Activated naive CD4-positive, alpha-beta T cell treated with anti-CD3 and anti-CD28 coated beads, Interleukin-2, amount 50 U/mL, for 24 hours (primary cell): ENCODE measurements at regions not wholly inside any gene's neighbourhood (a gene's known extent, or its start where the extent isn't known, plus 50 kb on each side); places are given as distances from the start of the nearest gene placed in this dataset.

Source experiments
- H3K27ac Mint-ChIP-seq: one replicate; pipeline ENCODE4 v1.8.0; 2021; ENCODE audit warnings: mild to moderate bottlenecking, mixed read lengths
- H3K27me3 Mint-ChIP-seq: one replicate; pipeline ENCODE4 v1.8.0; 2021; ENCODE audit warnings: mixed read lengths
- H3K36me3 Mint-ChIP-seq: one replicate; pipeline ENCODE4 v1.8.0; 2021; ENCODE audit warnings: mixed read lengths
- H3K4me1 Mint-ChIP-seq: one replicate; pipeline ENCODE4 v1.8.0; 2021; ENCODE audit warnings: mixed read lengths
- H3K4me3 Mint-ChIP-seq: one replicate; pipeline ENCODE4 v1.8.0; 2021; ENCODE audit warnings: mild to moderate bottlenecking, mixed read lengths
- H3K9me3 Mint-ChIP-seq: one replicate; pipeline ENCODE4 v1.8.0; 2021; ENCODE audit warnings: mixed read lengths

DNA sequence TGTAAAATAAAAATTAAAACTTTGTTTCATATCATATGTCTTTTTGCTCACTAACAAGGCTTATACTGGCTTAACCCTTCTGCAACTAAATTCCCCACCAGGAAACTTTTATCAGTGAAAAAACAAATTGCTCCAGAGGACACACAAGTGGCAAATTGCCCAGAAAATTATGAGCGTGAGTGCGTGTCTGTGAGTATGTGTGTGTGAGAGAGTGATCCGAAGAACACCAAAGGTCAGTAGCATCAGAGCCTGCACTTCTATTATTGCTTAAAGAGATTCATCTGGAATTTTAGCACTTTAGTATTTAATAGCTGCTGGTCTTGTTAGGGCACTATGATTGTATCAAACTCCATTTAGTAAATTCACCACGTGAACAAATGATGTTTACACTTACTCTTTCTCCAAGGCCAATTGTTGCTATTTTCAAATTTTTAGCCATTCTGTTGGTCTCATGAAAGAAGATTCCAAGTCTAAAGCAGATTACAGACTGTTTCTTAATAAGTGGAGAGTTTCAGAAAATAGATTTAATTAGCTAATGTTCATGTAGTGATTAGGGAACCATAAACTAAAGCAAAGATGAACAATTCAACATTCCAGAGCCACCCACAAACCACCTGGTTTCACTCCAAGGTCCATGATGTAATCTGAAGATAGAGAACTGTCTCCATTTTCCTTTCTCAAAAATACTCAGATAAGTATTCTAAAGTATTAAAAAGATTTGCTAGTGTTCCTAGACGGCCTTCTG lies 91.1 kb upstream of the IL12A start:
- no peaks in the 10 kb centered on the region for H3K9me3 Mint-ChIP-seq
- H3K27ac Mint-ChIP-seq = no peak overlapping the region
- no peaks in the 10 kb centered on the region for H3K4me1 Mint-ChIP-seq
- peaks cover 4% of the 10 kb centered on the region for H3K27me3 Mint-ChIP-seq
- H3K4me3 Mint-ChIP-seq = no peak overlapping the region
- no peaks in the 10 kb centered on the region for H3K36me3 Mint-ChIP-seq

DNA sequence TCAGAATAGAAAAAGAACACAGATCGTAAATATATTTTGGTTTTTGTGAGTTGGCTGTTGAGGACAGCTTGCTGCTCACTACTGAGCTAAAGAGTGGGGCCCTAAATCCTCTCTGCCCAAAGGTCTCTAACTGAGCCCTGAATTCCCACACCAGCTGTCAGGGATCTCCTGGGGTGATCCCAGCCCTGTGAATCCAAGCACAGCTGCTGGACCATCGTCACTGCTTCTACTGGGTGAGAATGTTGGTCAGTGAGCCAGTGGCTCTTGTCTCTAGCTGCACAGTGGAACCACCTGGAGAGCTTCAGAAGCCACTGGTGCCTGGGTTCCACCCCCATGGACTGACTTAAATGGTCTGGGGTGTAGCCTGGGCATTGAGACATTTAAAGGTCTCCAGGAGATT lies 90.5 kb upstream of the IL12A start:
- Mint-ChIP-seq H3K4me1 (no peaks in the 10 kb centered on the region), H3K27ac (no peak overlapping the region), H3K9me3 (no peaks in the 10 kb centered on the region), H3K36me3 (no peaks in the 10 kb centered on the region), H3K27me3 (peaks cover 4% of the 10 kb centered on the region), H3K4me3 (no peak overlapping the region)

DNA sequence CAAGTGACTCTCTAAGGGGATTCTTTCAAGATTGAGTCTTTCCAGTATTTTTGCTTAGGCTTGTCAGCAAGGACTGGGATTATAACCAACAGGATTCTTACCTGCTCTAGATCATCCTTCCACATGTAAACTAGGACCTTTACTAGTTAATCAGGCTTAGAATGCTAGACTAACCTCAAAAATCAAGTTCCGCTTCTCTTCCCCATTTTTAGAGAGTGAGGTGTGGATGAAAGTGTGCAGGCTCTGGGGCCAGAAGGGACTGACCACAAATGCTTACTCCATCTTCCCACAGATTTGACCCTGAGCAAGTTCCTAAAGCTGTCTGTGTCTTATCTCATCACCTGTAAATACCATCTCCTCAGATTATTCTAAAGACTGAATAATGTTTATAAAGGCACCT lies 89.5 kb upstream of the IL12A start:
- no peak overlapping the region for H3K27ac Mint-ChIP-seq
- H3K27me3 Mint-ChIP-seq = peaks cover 4% of the 10 kb centered on the region
- H3K4me1 Mint-ChIP-seq = no peaks in the 10 kb centered on the region
- H3K36me3 Mint-ChIP-seq = no peaks in the 10 kb centered on the region
- no peak overlapping the region for H3K4me3 Mint-ChIP-seq
- no peaks in the 10 kb centered on the region for H3K9me3 Mint-ChIP-seq

DNA sequence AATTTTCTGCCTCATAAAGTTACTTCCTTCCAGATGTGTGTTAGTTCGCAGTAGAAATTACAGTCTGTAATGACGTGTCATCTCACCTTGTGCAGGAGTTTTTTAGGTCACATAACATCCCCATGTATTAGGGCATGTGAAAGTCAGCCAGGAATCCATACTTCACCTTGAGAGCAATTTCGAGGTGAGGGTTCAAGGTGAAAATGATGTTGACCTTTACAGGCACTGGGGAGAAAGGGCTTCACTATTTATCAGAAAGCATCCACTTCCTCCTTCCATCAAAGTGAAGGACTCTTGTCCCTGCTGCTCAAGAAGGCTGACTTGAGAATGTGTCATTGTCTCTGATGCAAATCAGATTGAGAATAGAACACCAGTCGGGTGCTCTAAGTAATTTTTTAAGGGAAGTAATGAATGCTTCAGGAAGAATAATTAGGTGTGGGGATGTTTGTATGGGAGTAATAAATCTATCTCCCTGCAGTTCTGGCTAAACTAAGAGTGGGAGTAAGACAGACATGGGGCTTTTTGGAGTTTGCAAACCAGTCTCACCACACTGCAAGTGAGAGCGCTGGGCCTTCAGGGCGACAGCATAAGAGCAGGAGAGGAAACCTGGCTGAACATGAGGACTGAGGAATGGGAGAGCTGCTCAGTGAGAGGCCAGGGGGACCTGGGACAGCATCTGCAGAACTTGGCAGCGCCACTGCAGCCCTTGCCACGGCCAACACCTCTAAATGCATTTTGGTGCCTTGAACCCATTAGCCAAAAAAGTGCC lies 85.9 kb upstream of the IL12A start:
- Mint-ChIP-seq H3K36me3 (no peaks in the 10 kb centered on the region), H3K9me3 (no peaks in the 10 kb centered on the region), H3K27me3 (peaks cover 6% of the 10 kb centered on the region), H3K4me1 (no peaks in the 10 kb centered on the region), H3K27ac (no peak overlapping the region), H3K4me3 (no peak overlapping the region)

DNA sequence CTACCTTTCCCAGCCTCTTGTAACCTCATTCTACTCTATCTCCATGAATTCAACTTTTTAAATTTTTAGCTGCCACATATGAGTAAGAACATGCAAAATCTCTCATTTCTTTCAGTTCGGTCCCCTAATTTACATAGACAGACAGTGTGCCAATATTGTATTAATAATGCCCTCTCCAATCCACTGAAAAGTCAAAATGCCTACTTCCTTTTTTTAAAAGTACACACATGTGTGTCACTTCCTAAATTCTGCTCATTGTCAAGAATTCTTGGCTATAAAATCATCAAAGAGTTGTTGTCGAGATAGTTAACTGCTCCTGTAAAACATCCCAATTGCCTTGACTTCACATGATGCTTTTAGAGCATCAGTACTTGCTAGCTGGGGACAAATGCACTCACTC lies 84.2 kb upstream of the IL12A start:
- Mint-ChIP-seq H3K4me3 (no peak overlapping the region), H3K4me1 (no peaks in the 10 kb centered on the region), H3K9me3 (no peaks in the 10 kb centered on the region), H3K27ac (no peak overlapping the region), H3K36me3 (no peaks in the 10 kb centered on the region), H3K27me3 (peaks cover 6% of the 10 kb centered on the region)

DNA sequence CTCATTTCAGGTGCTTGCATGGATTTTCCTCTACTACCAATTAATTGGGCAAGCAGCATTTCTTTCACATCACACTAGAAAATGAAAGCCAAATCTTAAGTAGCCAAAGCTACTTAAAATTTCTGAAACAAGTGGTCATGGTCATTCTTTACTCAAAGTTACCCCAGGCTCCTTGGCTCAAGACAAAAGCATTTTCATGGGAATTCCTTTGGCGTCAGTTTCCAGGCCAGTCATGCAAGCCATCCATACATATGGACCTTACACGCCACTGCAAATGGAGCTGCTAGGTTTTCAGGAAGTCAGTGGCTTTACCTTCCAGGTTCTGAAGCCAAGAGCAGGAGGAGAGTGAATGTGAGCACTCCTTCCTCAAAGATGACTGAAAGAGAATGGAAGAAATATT lies 83.7 kb upstream of the IL12A start:
- H3K36me3 Mint-ChIP-seq = no peaks in the 10 kb centered on the region
- H3K4me3 Mint-ChIP-seq = no peak overlapping the region
- H3K4me1 Mint-ChIP-seq = no peaks in the 10 kb centered on the region
- peaks cover 5% of the 10 kb centered on the region for H3K27me3 Mint-ChIP-seq
- H3K9me3 Mint-ChIP-seq = no peaks in the 10 kb centered on the region
- no peak overlapping the region for H3K27ac Mint-ChIP-seq

DNA sequence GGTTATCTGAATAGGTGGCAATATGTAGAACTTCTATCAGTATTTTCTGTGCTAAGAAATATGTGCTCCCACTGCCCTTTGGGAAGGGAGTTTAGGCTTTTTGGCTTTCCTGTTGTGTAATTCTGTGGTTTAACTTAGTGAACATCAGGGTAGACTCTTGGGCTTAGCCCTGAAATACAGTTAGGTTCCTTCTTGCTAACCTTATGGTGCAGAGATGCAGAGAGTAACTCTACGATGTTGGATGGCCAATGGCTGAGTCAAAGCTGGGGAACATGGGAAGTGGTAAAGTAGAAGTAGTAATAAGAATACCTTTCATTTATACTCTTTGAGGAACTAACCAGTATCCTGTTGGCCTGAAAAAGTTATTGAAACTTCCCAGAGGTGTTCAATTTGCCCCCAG lies 80.8 kb upstream of the IL12A start:
- Mint-ChIP-seq H3K4me1 (peaks cover 12% of the 10 kb centered on the region), H3K27ac (no peak overlapping the region), H3K9me3 (no peaks in the 10 kb centered on the region), H3K27me3 (peaks cover 5% of the 10 kb centered on the region), H3K36me3 (no peaks in the 10 kb centered on the region), H3K4me3 (no peak overlapping the region)

DNA sequence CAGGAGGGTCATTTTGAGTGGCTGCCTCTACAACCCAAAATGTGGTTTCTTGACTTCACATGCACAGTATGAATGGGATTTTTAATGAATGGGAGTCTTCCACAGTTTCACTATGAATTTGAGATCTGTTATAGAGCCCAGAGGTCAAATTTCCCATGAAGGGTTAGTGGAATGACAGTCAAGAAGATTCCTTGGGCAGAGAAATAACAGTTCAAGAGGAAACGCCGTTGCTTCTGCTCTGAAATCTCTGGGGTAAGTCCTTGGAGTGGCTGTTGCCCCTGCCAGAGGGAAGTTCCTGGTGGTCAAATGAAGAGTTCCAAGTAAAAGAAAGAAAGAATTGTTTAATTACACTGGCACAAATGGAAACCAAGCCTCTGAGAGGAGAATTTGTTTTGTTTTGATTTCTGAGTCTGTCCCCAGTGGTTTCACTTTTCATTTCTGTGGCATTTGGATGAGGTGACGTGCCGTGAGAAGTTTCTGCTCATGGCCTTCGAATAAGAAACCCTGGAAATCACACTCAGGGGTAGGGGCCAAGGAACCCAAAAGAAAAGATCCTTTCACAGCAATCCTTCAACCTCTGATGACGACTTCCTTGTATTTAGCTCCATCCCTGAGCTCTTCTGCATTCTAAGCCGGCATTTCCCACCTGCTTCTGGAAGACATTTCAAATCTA lies 77.5 kb upstream of the IL12A start:
- Mint-ChIP-seq H3K36me3 (no peaks in the 10 kb centered on the region), H3K4me1 (peaks cover 12% of the 10 kb centered on the region), H3K27me3 (peaks cover 2% of the 10 kb centered on the region), H3K9me3 (no peaks in the 10 kb centered on the region), H3K27ac (peak overlapping the region; percentile 4), H3K4me3 (peak overlapping the region; percentile 43)

DNA sequence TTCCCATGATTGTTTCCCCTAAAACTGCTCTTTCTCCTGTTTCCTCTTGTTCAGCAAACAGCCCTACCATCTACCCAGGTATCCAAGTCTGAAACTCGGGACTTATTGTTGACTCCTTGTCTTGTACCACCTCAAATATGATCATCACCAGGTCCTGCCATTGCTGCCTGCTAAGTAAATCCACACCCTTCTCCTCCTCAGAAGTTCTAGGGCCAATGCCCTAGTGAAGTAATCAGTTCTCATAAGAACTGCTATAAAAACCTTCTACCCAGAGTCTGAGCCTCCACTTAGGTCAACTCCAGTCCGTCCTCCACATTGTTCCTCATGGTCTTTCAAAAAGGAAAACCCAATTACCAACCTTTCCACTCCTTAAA lies 77.0 kb upstream of the IL12A start:
- H3K36me3 Mint-ChIP-seq = no peaks in the 10 kb centered on the region
- H3K27me3 Mint-ChIP-seq = peaks cover 2% of the 10 kb centered on the region
- H3K4me1 Mint-ChIP-seq = peaks cover 12% of the 10 kb centered on the region
- no peaks in the 10 kb centered on the region for H3K9me3 Mint-ChIP-seq
- H3K27ac Mint-ChIP-seq = peak overlapping the region; percentile 4
- peak overlapping the region; percentile 43 for H3K4me3 Mint-ChIP-seq

DNA sequence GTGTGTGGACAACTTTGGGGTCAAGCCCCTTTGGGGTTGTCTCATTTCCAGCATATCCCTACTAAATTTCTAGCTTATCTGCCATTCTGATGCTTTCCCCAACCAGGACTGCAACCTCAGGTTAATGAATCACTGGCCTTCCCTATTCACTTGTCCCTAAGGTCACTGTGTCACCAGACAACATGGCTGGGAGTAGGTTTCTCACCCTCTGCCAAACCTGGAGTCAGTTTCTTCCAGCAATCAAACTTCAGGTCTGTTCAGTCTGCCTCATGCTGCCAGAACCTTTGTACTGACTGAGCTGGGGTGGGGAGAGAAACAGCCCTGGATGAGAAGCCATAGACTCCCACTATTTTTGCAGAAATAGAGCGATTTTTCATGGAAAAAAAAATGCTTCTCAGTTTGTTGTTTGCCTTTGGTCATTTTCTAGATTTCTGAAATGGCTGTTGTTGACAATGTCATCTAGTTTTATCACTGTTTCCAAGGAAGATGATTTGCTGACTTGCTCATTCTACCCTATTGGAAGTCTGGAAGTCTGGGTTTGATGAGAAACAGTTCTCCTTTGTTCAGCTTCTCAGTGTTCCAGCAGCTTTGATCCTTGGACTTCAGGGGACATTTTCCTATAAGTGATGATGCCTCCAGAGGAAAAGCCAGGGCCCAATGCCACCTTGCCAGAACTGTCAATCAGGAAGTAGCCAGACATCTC lies 74.8 kb upstream of the IL12A start:
- Mint-ChIP-seq H3K27ac (no peak overlapping the region), H3K9me3 (no peaks in the 10 kb centered on the region), H3K4me1 (peaks cover 12% of the 10 kb centered on the region), H3K36me3 (no peaks in the 10 kb centered on the region), H3K4me3 (no peak overlapping the region), H3K27me3 (peaks cover 2% of the 10 kb centered on the region)

DNA sequence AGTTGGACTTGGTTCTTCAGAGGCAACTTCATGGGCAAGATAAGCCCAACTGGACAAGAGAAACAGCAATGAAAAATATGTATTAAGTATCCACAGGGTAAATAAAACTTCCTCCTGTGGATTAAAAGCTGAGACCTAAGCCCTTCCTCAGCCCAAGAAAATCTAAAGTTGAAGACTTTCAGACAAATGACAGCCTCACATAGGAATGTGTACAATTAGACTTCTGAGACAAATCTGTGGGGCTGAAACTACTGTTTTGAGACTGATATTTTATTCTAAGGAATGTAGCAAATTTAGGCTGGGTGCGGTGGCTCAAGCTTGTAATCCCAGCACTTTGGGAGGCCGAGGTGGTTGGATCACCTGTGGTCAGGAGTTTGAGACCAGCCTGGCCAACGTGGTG lies 74.2 kb upstream of the IL12A start:
- Mint-ChIP-seq H3K9me3 (no peaks in the 10 kb centered on the region), H3K4me1 (peaks cover 12% of the 10 kb centered on the region), H3K36me3 (no peaks in the 10 kb centered on the region)

DNA sequence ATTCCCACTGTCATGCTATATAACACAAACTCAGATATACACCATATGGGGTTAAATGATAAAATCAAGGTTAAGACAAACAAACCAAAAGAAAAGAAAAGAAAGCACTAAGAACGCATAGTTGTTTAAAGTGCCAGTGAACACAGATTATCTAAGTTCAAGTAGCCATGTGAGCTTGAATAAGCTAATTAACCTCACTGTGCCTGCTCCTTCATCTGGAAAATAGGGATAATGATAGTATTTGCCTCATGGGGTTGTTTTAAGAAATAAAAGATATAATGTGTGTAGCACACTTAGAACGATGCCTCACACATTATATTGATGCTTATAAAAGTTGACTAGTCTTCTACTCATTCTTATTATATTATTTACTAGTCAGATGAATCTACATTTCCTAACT lies 72.6 kb upstream of the IL12A start:
- H3K4me1 Mint-ChIP-seq = peaks cover 10% of the 10 kb centered on the region
- H3K4me3 Mint-ChIP-seq = no peak overlapping the region
- no peaks in the 10 kb centered on the region for H3K36me3 Mint-ChIP-seq
- H3K9me3 Mint-ChIP-seq = no peaks in the 10 kb centered on the region
- H3K27me3 Mint-ChIP-seq = peaks cover 4% of the 10 kb centered on the region
- no peak overlapping the region for H3K27ac Mint-ChIP-seq

More for the DNA sequence above, 74.2 kb upstream of the IL12A start:
- Mint-ChIP-seq H3K27me3 (peaks cover 2% of the 10 kb centered on the region), H3K4me3 (no peak overlapping the region), H3K27ac (no peak overlapping the region)

DNA sequence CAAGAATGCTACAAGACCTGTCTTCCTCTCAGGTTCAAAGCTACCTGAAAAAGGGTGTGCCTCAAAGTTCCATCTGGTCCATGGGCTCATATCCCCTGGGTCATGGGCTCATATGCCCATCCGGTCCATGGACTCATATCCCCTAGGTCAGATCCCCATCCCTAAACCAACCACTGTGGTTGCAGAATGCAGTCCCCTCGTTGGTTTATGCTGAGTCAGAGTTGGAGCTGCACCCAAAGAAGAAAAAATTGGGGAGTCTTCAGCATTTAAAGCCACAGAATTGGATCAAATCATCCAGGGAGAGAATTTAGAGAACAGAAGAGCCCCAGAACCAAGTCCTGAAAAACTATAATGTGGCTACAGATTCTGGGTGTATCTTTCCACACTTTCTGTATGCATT lies 71.5 kb upstream of the IL12A start:
- H3K36me3 Mint-ChIP-seq = no peaks in the 10 kb centered on the region
- H3K27me3 Mint-ChIP-seq = peaks cover 4% of the 10 kb centered on the region
- H3K27ac Mint-ChIP-seq = no peak overlapping the region
- H3K4me3 Mint-ChIP-seq = no peak overlapping the region
- H3K9me3 Mint-ChIP-seq = no peaks in the 10 kb centered on the region
- H3K4me1 Mint-ChIP-seq = no peaks in the 10 kb centered on the region

DNA sequence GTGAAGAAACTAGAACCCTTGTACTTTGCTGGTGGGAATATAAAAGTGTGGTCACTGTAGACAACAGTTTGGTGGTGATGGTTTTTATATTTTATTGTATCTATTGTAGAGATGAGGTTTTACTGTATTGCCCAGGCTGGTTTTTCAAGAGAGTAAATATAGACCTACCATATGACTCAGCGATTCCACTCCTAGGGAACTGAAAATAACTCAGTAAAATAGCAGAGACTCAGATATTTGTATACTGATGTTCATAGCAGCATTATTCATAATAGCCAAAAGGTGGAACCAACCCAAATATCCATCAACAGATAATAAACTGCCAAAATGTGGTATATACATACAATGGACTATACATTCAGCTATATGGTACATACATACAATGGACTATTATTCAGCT lies 68.8 kb upstream of the IL12A start:
- no peaks in the 10 kb centered on the region for H3K4me1 Mint-ChIP-seq

DNA sequence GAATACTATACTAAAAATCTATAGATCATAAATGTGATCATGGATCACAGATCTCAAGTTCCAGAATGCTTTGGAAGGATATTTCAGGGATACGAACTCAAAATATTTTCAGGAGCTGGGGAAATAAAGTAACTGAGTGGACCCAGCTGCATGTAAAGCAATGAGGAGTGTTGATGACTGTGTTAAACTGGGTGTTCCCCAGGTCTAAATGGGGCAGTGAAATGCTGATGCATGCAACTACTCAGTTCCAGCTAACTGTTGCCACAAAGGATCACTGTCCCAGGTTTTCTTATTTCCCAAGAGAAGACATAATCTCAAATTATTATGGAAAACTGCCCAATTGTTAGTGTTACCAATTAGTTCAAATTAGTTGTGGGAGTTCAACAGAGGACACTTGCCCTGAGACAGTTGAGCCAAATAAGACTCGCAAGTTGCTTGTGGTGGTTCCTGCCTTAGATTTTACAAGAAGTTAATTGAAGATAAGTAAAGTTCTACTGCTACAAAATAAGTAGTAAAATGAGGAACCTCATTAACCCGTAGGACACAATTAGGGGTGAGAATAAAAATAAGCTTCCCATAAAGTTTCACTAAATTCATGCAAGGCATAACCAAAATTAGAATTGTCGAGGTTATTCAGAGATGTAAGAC lies 66.3 kb upstream of the IL12A start:
- Mint-ChIP-seq H3K4me1 (no peaks in the 10 kb centered on the region), H3K36me3 (no peaks in the 10 kb centered on the region)

More for the DNA sequence above, 68.8 kb upstream of the IL12A start:
- H3K36me3 Mint-ChIP-seq = no peaks in the 10 kb centered on the region
- peaks cover 4% of the 10 kb centered on the region for H3K27me3 Mint-ChIP-seq
- H3K9me3 Mint-ChIP-seq = no peaks in the 10 kb centered on the region
- no peak overlapping the region for H3K27ac Mint-ChIP-seq
- H3K4me3 Mint-ChIP-seq = no peak overlapping the region

More for the DNA sequence above, 66.3 kb upstream of the IL12A start:
- Mint-ChIP-seq H3K27me3 (peaks cover 2% of the 10 kb centered on the region), H3K4me3 (no peak overlapping the region), H3K9me3 (no peaks in the 10 kb centered on the region), H3K27ac (no peak overlapping the region)
